IMR-90 (cell line): ENCODE measurements at regions not wholly inside any gene's neighbourhood (a gene's known extent, or its start where the extent isn't known, plus 50 kb on each side); places are given as distances from the start of the nearest gene placed in this dataset.

Source experiments
- ATAC-seq: fragments of 200-7000 bp; cut with Tn5 transposase; 2 replicates; pipeline ENCODE4 v1.9.1; 2020; ENCODE audit warnings: low read depth, mild to moderate bottlenecking, moderate library complexity
- BruUV-seq: library from RNA; stranded (reverse); fragments of 400-500 nt; replicated peaks from 2 replicates; lab custom pipeline; 2021; lab: Mats Ljungman, UMichigan
- CTCF ChIA-PET: fragments of 300-600 bp; formaldehyde crosslinking; extraction: SDS; loops from one replicate; lab custom pipeline; 2021; ENCODE audit warnings: antibody characterized with exemption; lab: Yijun Ruan, JAX
- POLR2A ChIA-PET: fragments of 300-600 bp; sonication (Branson Sonifier 250); formaldehyde crosslinking; loops from one replicate; lab custom pipeline; 2022; ENCODE audit warnings: antibody characterized with exemption; ENCODE audit not compliant: unreplicated experiment; lab: Charles Lee
- DNase-seq: peaks from one replicate; pipeline ENCODE4 v3.0.0; 2013
- H2AFZ ChIP-seq: replicated peaks from 2 replicates; pipeline ENCODE3; 2013; ENCODE audit warnings: low read length, mild to moderate bottlenecking; ENCODE audit not compliant: poor library complexity
- H2AK5ac ChIP-seq: 2 replicates; pipeline ENCODE4 v1.6.1; 2013; ENCODE audit warnings: low read depth, low read length, inconsistent platforms
- H2AK9ac ChIP-seq: replicated peaks from 2 replicates; pipeline ENCODE3; 2013; ENCODE audit warnings: mild to moderate bottlenecking, low read depth, low read length, moderate library complexity; ENCODE audit not compliant: poor library complexity
- H2BK120ac ChIP-seq: 2 replicates; pipeline ENCODE4 v1.6.1; 2013; ENCODE audit warnings: low read depth, low read length, inconsistent platforms
- H2BK15ac ChIP-seq: 3 replicates; pipeline ENCODE4 v1.6.1; 2013; ENCODE audit warnings: low read depth, low read length, inconsistent platforms
- H2BK20ac ChIP-seq: 2 replicates; pipeline ENCODE4 v1.6.1; 2013; ENCODE audit warnings: low read depth, mild to moderate bottlenecking, inconsistent platforms, low read length, moderate library complexity
- H2BK5ac ChIP-seq: 2 replicates; pipeline ENCODE4 v1.6.1; 2013; ENCODE audit warnings: mild to moderate bottlenecking, low read depth, low read length, inconsistent platforms; ENCODE audit not compliant: poor library complexity, severe bottlenecking
- H3K14ac ChIP-seq: replicated peaks from 2 replicates; pipeline ENCODE4 v1.6.1; 2013; ENCODE audit warnings: low read depth, low read length, inconsistent platforms
- H3K18ac ChIP-seq: 2 replicates; pipeline ENCODE4 v1.6.1; 2013; ENCODE audit warnings: low read depth, low read length, control low read depth
- H3K23ac ChIP-seq: 2 replicates; pipeline ENCODE4 v1.6.1; 2013; ENCODE audit warnings: low read depth, low read length, inconsistent platforms
- H3K27ac ChIP-seq: 2 replicates; pipeline ENCODE4 v1.5.1; 2013; ENCODE audit warnings: mild to moderate bottlenecking, control low read depth, low read length; ENCODE audit not compliant: insufficient read depth
- H3K27me3 ChIP-seq: 2 replicates; pipeline ENCODE4 v1.6.1; 2013; ENCODE audit warnings: low read length; ENCODE audit not compliant: control insufficient read depth, insufficient read depth
- H3K36me3 ChIP-seq: 2 replicates; pipeline ENCODE4 v1.6.1; 2013; ENCODE audit warnings: low read length, mixed read lengths; ENCODE audit not compliant: control insufficient read depth, insufficient read depth
- H3K4ac ChIP-seq: 2 replicates; pipeline ENCODE4 v1.6.1; 2013; ENCODE audit warnings: low read depth, low read length, inconsistent platforms
- H3K4me1 ChIP-seq: 2 replicates; pipeline ENCODE4 v1.6.1; 2013; ENCODE audit warnings: low read length, mixed read lengths; ENCODE audit not compliant: control insufficient read depth, insufficient read depth
- H3K4me2 ChIP-seq: 2 replicates; pipeline ENCODE4 v1.6.1; 2013; ENCODE audit warnings: low read depth, mild to moderate bottlenecking, control low read depth, low read length, moderate library complexity
- H3K4me3 ChIP-seq: 2 replicates; pipeline ENCODE4 v1.5.1; 2013; ENCODE audit warnings: low read depth, mild to moderate bottlenecking, control low read depth, low read length, moderate library complexity; ENCODE audit not compliant: insufficient read depth
- H3K56ac ChIP-seq: 2 replicates; pipeline ENCODE4 v1.6.1; 2013; ENCODE audit warnings: low read length, inconsistent platforms; ENCODE audit not compliant: insufficient read depth; ENCODE audit errors: extremely low read depth
- H3K79me1 ChIP-seq, 2 experiments: 2 replicates each; pipeline ENCODE4 v1.6.1; 2013; ENCODE audit warnings: low read length in 2 of 2, inconsistent platforms in 1 of 2, low read depth in 1 of 2
- H3K9ac ChIP-seq: 2 replicates; pipeline ENCODE4 v1.6.1; 2013; ENCODE audit warnings: low read depth, low read length, control low read depth
- H3K9me1 ChIP-seq: 2 replicates; pipeline ENCODE4 v1.6.1; 2013; ENCODE audit warnings: low read length, inconsistent platforms; ENCODE audit not compliant: insufficient read depth
- H3K9me3 ChIP-seq: 2 replicates; pipeline ENCODE4 v1.6.1; 2013; ENCODE audit warnings: low read length; ENCODE audit not compliant: control insufficient read depth, insufficient read depth
- H4K20me1 ChIP-seq: 2 replicates; pipeline ENCODE4 v1.6.1; 2013; ENCODE audit warnings: low read length, inconsistent platforms; ENCODE audit not compliant: insufficient read depth
- H4K5ac ChIP-seq: 2 replicates; pipeline ENCODE4 v1.6.1; 2013; ENCODE audit warnings: mild to moderate bottlenecking, low read depth, low read length, control low read depth
- H4K8ac ChIP-seq, 2 experiments: 2 replicates each; pipeline ENCODE4 v1.6.1; 2013; ENCODE audit warnings: low read depth in 2 of 2, low read length in 2 of 2, control low read depth in 1 of 2, inconsistent platforms in 1 of 2
- H4K91ac ChIP-seq: 2 replicates; pipeline ENCODE4 v1.6.1; 2013; ENCODE audit warnings: low read depth, low read length, inconsistent platforms; ENCODE audit not compliant: insufficient read depth
- BHLHE40 ChIP-seq: fragments of 150-350 bp; IDR thresholded peaks from 2 replicates; pipeline ENCODE4 v1.6.1; 2016; ENCODE audit warnings: mild to moderate bottlenecking, low read depth, low read length
- CEBPB ChIP-seq: IDR thresholded peaks from 2 replicates; pipeline ENCODE4 v1.6.1; 2012; ENCODE audit warnings: low read depth, low read length, improper control_type of control experiment
- CHD1 ChIP-seq: IDR thresholded peaks from 2 replicates; pipeline ENCODE4 v1.6.1; 2012; ENCODE audit warnings: low read depth, low read length, improper control_type of control experiment
- FOS ChIP-seq: fragments of 150-350 bp; IDR thresholded peaks from 2 replicates; pipeline ENCODE4 v1.6.1; 2016; ENCODE audit warnings: low read depth, low read length
- MAFK ChIP-seq: IDR thresholded peaks from 2 replicates; pipeline ENCODE4 v1.6.1; 2012; ENCODE audit warnings: low read depth, low read length, improper control_type of control experiment
- MAZ ChIP-seq: IDR thresholded peaks from 2 replicates; pipeline ENCODE4 v1.6.1; 2012; ENCODE audit warnings: low read depth, mild to moderate bottlenecking, low read length, improper control_type of control experiment, moderate library complexity, borderline replicate concordance
- MXI1 ChIP-seq: IDR thresholded peaks from 2 replicates; pipeline ENCODE4 v1.6.1; 2012; ENCODE audit warnings: low read depth, mild to moderate bottlenecking, low read length, moderate library complexity, borderline replicate concordance
- NFE2L2 ChIP-seq: fragments of 150-350 bp; IDR thresholded peaks from 2 replicates; pipeline ENCODE4 v1.6.1; 2016; ENCODE audit warnings: low read depth, mild to moderate bottlenecking, low read length
- POLR2A ChIP-seq: IDR thresholded peaks from 2 replicates; pipeline ENCODE4 v1.6.1; 2012; ENCODE audit warnings: mild to moderate bottlenecking, low read depth, low read length
- RAD21 ChIP-seq: IDR thresholded peaks from 2 replicates; pipeline ENCODE4 v1.6.1; 2012; ENCODE audit warnings: low read length, improper control_type of control experiment
- RCOR1 ChIP-seq: IDR thresholded peaks from 2 replicates; pipeline ENCODE4 v1.6.1; 2012; ENCODE audit warnings: mild to moderate bottlenecking, low read length, improper control_type of control experiment; ENCODE audit not compliant: insufficient replicate concordance
- RFX5 ChIP-seq: IDR thresholded peaks from 2 replicates; pipeline ENCODE4 v1.8.0; 2012; ENCODE audit warnings: low read depth, mild to moderate bottlenecking, low read length, moderate library complexity
- SMC3 ChIP-seq: fragments of 150-350 bp; IDR thresholded peaks from 2 replicates; pipeline ENCODE4 v1.6.1; 2016; ENCODE audit warnings: low read depth, mild to moderate bottlenecking, antibody characterized with exemption, low read length, moderate library complexity
- WGBS, 2 experiments: methylation state at CpG; one replicate each; pipeline versions ENCODE4 v1.1.5 to v1.1.7; 2013; ENCODE audit warnings: missing lambda C conversion rate in 2 of 2; ENCODE audit not compliant: insufficient read length in 1 of 2; ENCODE audit errors: extremely low coverage in 2 of 2; 5-methylcytosine and 5-hydroxymethylcytosine counted together
- dilution Hi-C: fragments of 300-500 bp; cut with HindIII; formaldehyde crosslinking; loops from one replicate; pipeline ENCODE4 v1.14.3; 2018; ENCODE audit warnings: low sequenced_read_pairs; ENCODE audit not compliant: unreplicated experiment
- in situ Hi-C: fragments of 300-500 bp; cut with MboI; formaldehyde crosslinking; loops from 3 replicates; pipeline ENCODE4 v1.14.3; 2019; ENCODE audit warnings: low sequenced_read_pairs, inconsistent platforms, mixed read lengths
- intact Hi-C: fragments of 100-400 bp; cut with micrococcal nuclease; formaldehyde crosslinking; loops from 2 replicates; pipeline ENCODE4 v1.10.0; 2022
- TF ChIP-seq, protein P1 (sequence below): fragments of 150-350 bp; IDR thresholded peaks from 2 replicates; pipeline ENCODE4 v1.6.1; 2016; ENCODE audit warnings: low read depth, mild to moderate bottlenecking, low read length, moderate library complexity, borderline replicate concordance
- TF ChIP-seq, protein P2 (sequence below): fragments of 150-350 bp; IDR thresholded peaks from 2 replicates; pipeline ENCODE4 v1.6.1; 2017; ENCODE audit warnings: mild to moderate bottlenecking, antibody characterized with exemption, low read length, low read depth
- TF ChIP-seq, protein P3 (sequence below): conservative IDR thresholded peaks from 2 replicates; pipeline ENCODE4 v1.5.1; 2012; ENCODE audit warnings: mild to moderate bottlenecking, low read depth, low read length, improper control_type of control experiment

DNA sequence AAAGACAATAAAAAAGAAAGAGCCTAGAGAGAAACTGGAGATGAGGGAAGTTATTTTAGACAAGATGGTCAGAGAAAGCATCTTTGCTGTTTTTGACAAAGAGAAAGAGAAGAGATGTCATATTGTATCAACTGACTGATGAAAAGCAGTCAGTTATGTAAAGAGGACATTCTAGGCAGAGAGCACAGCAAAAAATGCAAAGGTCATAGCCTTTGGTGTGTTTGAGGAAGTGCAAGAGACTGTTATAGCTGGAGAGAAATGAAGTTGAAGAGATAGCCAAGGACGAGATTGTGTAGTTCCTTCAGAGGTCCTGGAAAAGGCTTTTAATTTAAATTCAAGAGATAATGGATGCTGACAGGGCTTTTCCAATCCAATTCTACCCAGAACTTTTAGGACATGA, 342.4 kb downstream of the RASEF start:
- no peak overlapping the region for H3K4ac ChIP-seq
- no peak overlapping the region for H3K56ac ChIP-seq
- no peak overlapping the region for H3K14ac ChIP-seq
- WGBS, 2 experiments, result no CpG with 5 or more reads among the region's 1 CpG
- no peak overlapping the region for H2BK15ac ChIP-seq
- no peaks in the 10 kb centered on the region for H3K27me3 ChIP-seq
- no peak overlapping the region for H2AK9ac ChIP-seq
- no peaks in the 10 kb centered on the region for H3K9me3 ChIP-seq
- H2AK5ac ChIP-seq, result no peak overlapping the region
- DNase-seq (no peak), ATAC-seq (no peak)
- BruUV-seq, result no TSS peak
- no peak overlapping the region for H4K5ac ChIP-seq
- H4K8ac ChIP-seq, result no peak overlapping the region
- TF ChIP-seq MAFK, result no peak
- no peak for TF ChIP-seq NFE2L2
- TF ChIP-seq, protein P1, sequence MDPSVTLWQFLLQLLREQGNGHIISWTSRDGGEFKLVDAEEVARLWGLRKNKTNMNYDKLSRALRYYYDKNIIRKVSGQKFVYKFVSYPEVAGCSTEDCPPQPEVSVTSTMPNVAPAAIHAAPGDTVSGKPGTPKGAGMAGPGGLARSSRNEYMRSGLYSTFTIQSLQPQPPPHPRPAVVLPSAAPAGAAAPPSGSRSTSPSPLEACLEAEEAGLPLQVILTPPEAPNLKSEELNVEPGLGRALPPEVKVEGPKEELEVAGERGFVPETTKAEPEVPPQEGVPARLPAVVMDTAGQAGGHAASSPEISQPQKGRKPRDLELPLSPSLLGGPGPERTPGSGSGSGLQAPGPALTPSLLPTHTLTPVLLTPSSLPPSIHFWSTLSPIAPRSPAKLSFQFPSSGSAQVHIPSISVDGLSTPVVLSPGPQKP, result no peak
- TF ChIP-seq, protein P2, sequence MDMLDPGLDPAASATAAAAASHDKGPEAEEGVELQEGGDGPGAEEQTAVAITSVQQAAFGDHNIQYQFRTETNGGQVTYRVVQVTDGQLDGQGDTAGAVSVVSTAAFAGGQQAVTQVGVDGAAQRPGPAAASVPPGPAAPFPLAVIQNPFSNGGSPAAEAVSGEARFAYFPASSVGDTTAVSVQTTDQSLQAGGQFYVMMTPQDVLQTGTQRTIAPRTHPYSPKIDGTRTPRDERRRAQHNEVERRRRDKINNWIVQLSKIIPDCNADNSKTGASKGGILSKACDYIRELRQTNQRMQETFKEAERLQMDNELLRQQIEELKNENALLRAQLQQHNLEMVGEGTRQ, result no peak
- no peak for TF ChIP-seq POLR2A
- no peak for TF ChIP-seq RCOR1
- TF ChIP-seq RAD21, result no peak
- no peak for TF ChIP-seq BHLHE40
- no peak for TF ChIP-seq CHD1
- TF ChIP-seq CEBPB, result no peak
- no peak for TF ChIP-seq RFX5
- no peak for TF ChIP-seq FOS
- TF ChIP-seq MAZ, result no peak
- TF ChIP-seq SMC3, result no peak
- no peak for TF ChIP-seq MXI1
- TF ChIP-seq, protein P3, sequence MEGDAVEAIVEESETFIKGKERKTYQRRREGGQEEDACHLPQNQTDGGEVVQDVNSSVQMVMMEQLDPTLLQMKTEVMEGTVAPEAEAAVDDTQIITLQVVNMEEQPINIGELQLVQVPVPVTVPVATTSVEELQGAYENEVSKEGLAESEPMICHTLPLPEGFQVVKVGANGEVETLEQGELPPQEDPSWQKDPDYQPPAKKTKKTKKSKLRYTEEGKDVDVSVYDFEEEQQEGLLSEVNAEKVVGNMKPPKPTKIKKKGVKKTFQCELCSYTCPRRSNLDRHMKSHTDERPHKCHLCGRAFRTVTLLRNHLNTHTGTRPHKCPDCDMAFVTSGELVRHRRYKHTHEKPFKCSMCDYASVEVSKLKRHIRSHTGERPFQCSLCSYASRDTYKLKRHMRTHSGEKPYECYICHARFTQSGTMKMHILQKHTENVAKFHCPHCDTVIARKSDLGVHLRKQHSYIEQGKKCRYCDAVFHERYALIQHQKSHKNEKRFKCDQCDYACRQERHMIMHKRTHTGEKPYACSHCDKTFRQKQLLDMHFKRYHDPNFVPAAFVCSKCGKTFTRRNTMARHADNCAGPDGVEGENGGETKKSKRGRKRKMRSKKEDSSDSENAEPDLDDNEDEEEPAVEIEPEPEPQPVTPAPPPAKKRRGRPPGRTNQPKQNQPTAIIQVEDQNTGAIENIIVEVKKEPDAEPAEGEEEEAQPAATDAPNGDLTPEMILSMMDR, result no peak
- ChIA-PET CTCF (interaction anchor here (0.6 kb wide), 1 partner anchor 66 kb away, joined by 4 read pairs; no protein-coding TSS in a partner anchor), POLR2A (no interaction called here)
- no peak overlapping the region for H2BK120ac ChIP-seq
- no peak overlapping the region for H3K27ac ChIP-seq
- H2BK5ac ChIP-seq, result no peak overlapping the region
- H4K91ac ChIP-seq, result no peak overlapping the region
- intact Hi-C loops (no loop called here), in situ Hi-C loops (no loop called here), dilution Hi-C loops (no loop called here)
- no peaks in the 10 kb centered on the region for H3K79me1 ChIP-seq
- no peak overlapping the region for H2AFZ ChIP-seq
- no peak overlapping the region for H3K4me3 ChIP-seq
- H3K4me2 ChIP-seq, result no peak overlapping the region
- H2BK20ac ChIP-seq, result no peak overlapping the region
- H4K20me1 ChIP-seq, result no peaks in the 10 kb centered on the region
- H3K9ac ChIP-seq, result no peak overlapping the region
- no peak overlapping the region for H3K18ac ChIP-seq
- H3K4me1 ChIP-seq, result no peaks in the 10 kb centered on the region
- no peaks in the 10 kb centered on the region for H3K9me1 ChIP-seq
- no peak overlapping the region for H3K23ac ChIP-seq
- no peaks in the 10 kb centered on the region for H3K36me3 ChIP-seq
